Keratinocyte (primary cell): ENCODE measurements at regions not wholly inside any gene's neighbourhood (a gene's known extent, or its start where the extent isn't known, plus 50 kb on each side); places are given as distances from the start of the nearest gene placed in this dataset.

Source experiments
- DNase-seq: peaks from one replicate; pipeline ENCODE4 v3.0.0-alpha.2; 2011; ENCODE audit warnings: low read depth, missing footprints, low spot score
- FAIRE-seq: peaks from 2 replicates; lab custom pipeline; 2011; peaks lifted over from hg19 to GRCh38; lab: Jason Lieb, UNC
- H2AFZ ChIP-seq: 2 replicates; pipeline ENCODE4 v1.6.0; 2012; ENCODE audit warnings: low read length, control low read depth, inconsistent platforms; ENCODE audit not compliant: control insufficient read depth
- H3K27ac ChIP-seq: 2 replicates; pipeline ENCODE4 v1.5.1; 2011; ENCODE audit warnings: low read length; ENCODE audit not compliant: control insufficient read depth, insufficient read depth
- H3K27me3 ChIP-seq: 3 replicates; pipeline ENCODE4 v1.6.0; 2011; ENCODE audit warnings: low read length; ENCODE audit not compliant: control insufficient read depth, insufficient read depth; ENCODE audit errors: extremely low read depth
- H3K36me3 ChIP-seq, 2 experiments: 2 replicates in 1 of 2; 3 replicates in 1 of 2; pipeline ENCODE4 v1.5.1; 2011; ENCODE audit warnings: low read length in 2 of 2, mild to moderate bottlenecking in 1 of 2; ENCODE audit not compliant: control insufficient read depth in 2 of 2, insufficient read depth in 2 of 2; ENCODE audit errors: extremely low read depth in 1 of 2
- H3K4me1 ChIP-seq: 3 replicates; pipeline ENCODE4 v1.5.1; 2011; ENCODE audit warnings: low read length; ENCODE audit not compliant: control insufficient read depth, insufficient read depth; ENCODE audit errors: extremely low read depth
- H3K4me2 ChIP-seq: 3 replicates; pipeline ENCODE4 v1.6.0; 2011; ENCODE audit warnings: low read depth, low read length; ENCODE audit not compliant: control insufficient read depth, insufficient read depth; ENCODE audit errors: extremely low read depth
- H3K4me3 ChIP-seq, 3 experiments: fragments of 200-600 bp in 1 of 3; sonication (generic) in 1 of 3; 2 replicates in 2 of 3; 3 replicates in 1 of 3; pipeline ENCODE4 v1.5.1; 2011 to 2016; ENCODE audit warnings: low read length in 3 of 3, mild to moderate bottlenecking in 3 of 3, control low read depth in 2 of 3, inconsistent platforms in 1 of 3, low read depth in 1 of 3, mixed read lengths in 1 of 3, mixed run types in 1 of 3, moderate library complexity in 1 of 3; ENCODE audit not compliant: control insufficient read depth in 2 of 3, insufficient read depth in 2 of 3; ENCODE audit errors: extremely low read depth in 1 of 3
- H3K79me2 ChIP-seq: 2 replicates; pipeline ENCODE4 v1.6.0; 2012; ENCODE audit warnings: low read length; ENCODE audit not compliant: control insufficient read depth, insufficient read depth
- H3K9ac ChIP-seq: 3 replicates; pipeline ENCODE4 v1.6.0; 2011; ENCODE audit warnings: low read length; ENCODE audit not compliant: control insufficient read depth, insufficient read depth; ENCODE audit errors: extremely low read depth
- H3K9me1 ChIP-seq: 3 replicates; pipeline ENCODE4 v1.6.0; 2011; ENCODE audit warnings: low read length; ENCODE audit not compliant: control insufficient read depth, insufficient read depth; ENCODE audit errors: extremely low read depth
- H3K9me3 ChIP-seq: 2 replicates; pipeline ENCODE4 v1.5.1; 2012; ENCODE audit warnings: low read depth, low read length; ENCODE audit not compliant: control insufficient read depth
- H4K20me1 ChIP-seq: 3 replicates; pipeline ENCODE4 v1.6.0; 2011; ENCODE audit warnings: low read length; ENCODE audit not compliant: control insufficient read depth, insufficient read depth; ENCODE audit errors: extremely low read depth
- CTCF ChIP-seq, 3 experiments: IDR thresholded peaks in 1 of 3; conservative IDR thresholded peaks in 1 of 3; optimal IDR thresholded peaks in 1 of 3; 2 replicates in 2 of 3; 3 replicates in 1 of 3; pipeline versions ENCODE3 to v1.5.1; 2011; ENCODE audit warnings: low read length in 3 of 3, mild to moderate bottlenecking in 3 of 3, moderate library complexity in 2 of 3, control low read depth in 1 of 3, inconsistent platforms in 1 of 3; ENCODE audit not compliant: insufficient read depth in 2 of 3; ENCODE audit errors: extremely low read depth in 1 of 3
- EZH2 ChIP-seq: IDR thresholded peaks from one replicate; pipeline ENCODE4 v1.6.1; 2012; ENCODE audit warnings: inconsistent platforms, mild to moderate bottlenecking, low read length, moderate library complexity
- dilution Hi-C: fragments of 300-500 bp; cut with MboI; formaldehyde crosslinking; loops from one replicate; pipeline ENCODE4 v1.7.0; 2020; ENCODE audit warnings: low sequenced_read_pairs; ENCODE audit not compliant: extremely low pct_ligation_motif_present

- Histone ChIP-seq H3K27ac (no peak overlapping the region), H3K4me3 (no peak overlapping the region), H3K79me2 (no peaks in the 10 kb centered on the region), H3K9me3 (no peaks in the 10 kb centered on the region), H2AFZ (no peak overlapping the region), H3K4me2 (no peak overlapping the region), H3K36me3 (no peaks in the 10 kb centered on the region), H3K9me1 (no peaks in the 10 kb centered on the region), H3K4me1 (peaks cover 9% of the 10 kb centered on the region), H3K9ac (no peak overlapping the region), H3K27me3 (no peaks in the 10 kb centered on the region), H4K20me1 (no peaks in the 10 kb centered on the region)
- DNase-seq, result no peak
- no peak for TF ChIP-seq CTCF (optimal IDR thresholded peaks at IDR 0.05 in 1 of 3, IDR thresholded peaks at IDR 0.05 in 1 of 3, conservative IDR thresholded peaks at IDR 0.05 in 1 of 3; ENCODE audit: extremely low read depth in 1 of 3, insufficient read depth in 2 of 3, low read length in 3 of 3)
- no peak for TF ChIP-seq EZH2
- FAIRE-seq, result no peak
- dilution Hi-C loops, result no loop called here
Observed at GRCh38 chr5:1967736-1968135, 85.0 kb upstream of the IRX4 start.

- Histone ChIP-seq H3K9me1 (no peaks in the 10 kb centered on the region), H3K36me3 (no peaks in the 10 kb centered on the region), H3K9me3 (no peaks in the 10 kb centered on the region), H3K4me1 (peaks cover 16% of the 10 kb centered on the region), H3K9ac (no peak overlapping the region), H3K27me3 (no peaks in the 10 kb centered on the region), H4K20me1 (no peaks in the 10 kb centered on the region), H3K4me3 (no peak overlapping the region), H3K27ac (no peak overlapping the region), H3K79me2 (no peaks in the 10 kb centered on the region), H3K4me2 (no peak overlapping the region), H2AFZ (no peak overlapping the region)
- TF ChIP-seq CTCF (optimal IDR thresholded peaks at IDR 0.05 in 1 of 3, IDR thresholded peaks at IDR 0.05 in 1 of 3, conservative IDR thresholded peaks at IDR 0.05 in 1 of 3; ENCODE audit: extremely low read depth in 1 of 3, insufficient read depth in 2 of 3, low read length in 3 of 3) (no peak), EZH2 (no peak)
- no peak for FAIRE-seq
- DNase-seq, result no peak
- dilution Hi-C loops, result no loop called here
Observed at GRCh38 chr5:1966461-1966860, 83.7 kb upstream of the IRX4 start.
